AG04449 (cell line): ENCODE measurements at regions not wholly inside any gene's neighbourhood (a gene's known extent, or its start where the extent isn't known, plus 50 kb on each side); places are given as distances from the start of the nearest gene placed in this dataset.

Source experiments
- CTCF ChIA-PET: fragments of 350-600 bp; formaldehyde crosslinking; extraction: SDS; loops from one replicate; lab custom pipeline; 2021; ENCODE audit warnings: antibody characterized with exemption; lab: Yijun Ruan, JAX
- POLR2A ChIA-PET: fragments of 400-600, 350-600 bp; formaldehyde crosslinking; extraction: SDS; loops from one replicate; lab custom pipeline; 2020; ENCODE audit warnings: antibody characterized with exemption, inconsistent platforms; lab: Yijun Ruan, JAX
- DNase-seq: peaks from one replicate; pipeline ENCODE4 v3.0.0-alpha.2; 2010; ENCODE audit warnings: low read depth, low spot score
- H3K4me3 ChIP-seq: 2 replicates; pipeline ENCODE4 v1.5.1; 2011; ENCODE audit warnings: low read depth, mild to moderate bottlenecking, control low read depth, low read length
- TF ChIP-seq, protein P1 (sequence below): IDR thresholded peaks from one replicate; pipeline ENCODE4 v1.5.1; 2011; ENCODE audit warnings: mild to moderate bottlenecking, moderate library complexity, low read length, control low read depth, inconsistent platforms; ENCODE audit not compliant: insufficient read depth; ENCODE audit errors: missing control alignments

DNA sequence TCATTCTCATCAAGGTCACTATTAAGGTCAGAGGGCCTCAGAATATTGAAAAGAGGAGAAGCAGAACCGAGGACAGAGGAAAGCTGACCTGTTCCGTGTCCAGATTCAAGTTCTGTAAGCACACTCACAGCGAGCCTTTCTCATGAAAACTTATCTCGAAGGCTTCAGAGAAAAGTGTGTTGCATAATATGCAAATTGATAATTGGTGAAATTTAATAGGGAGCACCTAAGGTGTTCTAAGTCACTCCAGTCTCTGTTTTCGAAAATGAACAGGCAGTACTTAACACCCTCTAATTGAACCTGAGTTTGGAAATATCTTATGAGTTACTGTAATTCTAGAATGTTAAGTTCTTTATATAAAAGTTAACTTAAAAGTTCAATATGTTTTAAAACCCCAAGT, 181.2 kb upstream of the PDE10A start:
- no peak overlapping the region for H3K4me3 ChIP-seq
- POLR2A ChIA-PET: no interaction called here
- TF ChIP-seq, protein P1, sequence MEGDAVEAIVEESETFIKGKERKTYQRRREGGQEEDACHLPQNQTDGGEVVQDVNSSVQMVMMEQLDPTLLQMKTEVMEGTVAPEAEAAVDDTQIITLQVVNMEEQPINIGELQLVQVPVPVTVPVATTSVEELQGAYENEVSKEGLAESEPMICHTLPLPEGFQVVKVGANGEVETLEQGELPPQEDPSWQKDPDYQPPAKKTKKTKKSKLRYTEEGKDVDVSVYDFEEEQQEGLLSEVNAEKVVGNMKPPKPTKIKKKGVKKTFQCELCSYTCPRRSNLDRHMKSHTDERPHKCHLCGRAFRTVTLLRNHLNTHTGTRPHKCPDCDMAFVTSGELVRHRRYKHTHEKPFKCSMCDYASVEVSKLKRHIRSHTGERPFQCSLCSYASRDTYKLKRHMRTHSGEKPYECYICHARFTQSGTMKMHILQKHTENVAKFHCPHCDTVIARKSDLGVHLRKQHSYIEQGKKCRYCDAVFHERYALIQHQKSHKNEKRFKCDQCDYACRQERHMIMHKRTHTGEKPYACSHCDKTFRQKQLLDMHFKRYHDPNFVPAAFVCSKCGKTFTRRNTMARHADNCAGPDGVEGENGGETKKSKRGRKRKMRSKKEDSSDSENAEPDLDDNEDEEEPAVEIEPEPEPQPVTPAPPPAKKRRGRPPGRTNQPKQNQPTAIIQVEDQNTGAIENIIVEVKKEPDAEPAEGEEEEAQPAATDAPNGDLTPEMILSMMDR: no peak
- DNase-seq: no peak
- CTCF ChIA-PET: interaction anchor here (1.1 kb wide), 1 partner anchor 404 kb away, joined by 4 read pairs; no protein-coding TSS in a partner anchor

DNA sequence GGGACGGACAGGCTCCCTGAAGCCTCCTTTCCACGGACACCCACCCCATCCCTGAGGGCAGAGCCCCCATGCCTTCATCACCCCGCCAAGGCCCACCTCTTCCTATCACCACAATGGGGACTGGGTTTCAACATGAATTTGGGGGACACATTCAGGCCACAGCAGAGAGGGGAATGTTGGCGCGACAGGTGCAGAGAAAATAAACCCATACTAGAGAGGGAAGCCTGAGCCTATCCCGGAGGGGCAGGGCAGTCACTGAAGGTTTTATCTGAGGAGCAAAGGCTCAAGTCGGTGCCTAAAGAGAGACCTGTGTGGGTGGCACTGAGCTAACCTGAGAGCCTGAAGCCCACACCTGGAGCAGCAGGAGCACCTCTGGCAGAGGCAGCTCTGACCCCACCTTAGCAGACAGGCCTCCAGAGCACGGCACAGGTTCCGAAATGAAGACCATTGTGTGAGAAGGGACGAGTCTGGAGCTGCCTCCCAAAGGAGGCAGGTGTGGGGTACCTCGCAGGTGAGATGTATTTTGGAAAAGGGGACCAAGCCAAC, 180.6 kb upstream of the PDE10A start:
- POLR2A ChIA-PET: no interaction called here
- TF ChIP-seq, protein P1: no peak
- CTCF ChIA-PET: no interaction called here
- DNase-seq: no peak
- H3K4me3 ChIP-seq: no peak overlapping the region

DNA sequence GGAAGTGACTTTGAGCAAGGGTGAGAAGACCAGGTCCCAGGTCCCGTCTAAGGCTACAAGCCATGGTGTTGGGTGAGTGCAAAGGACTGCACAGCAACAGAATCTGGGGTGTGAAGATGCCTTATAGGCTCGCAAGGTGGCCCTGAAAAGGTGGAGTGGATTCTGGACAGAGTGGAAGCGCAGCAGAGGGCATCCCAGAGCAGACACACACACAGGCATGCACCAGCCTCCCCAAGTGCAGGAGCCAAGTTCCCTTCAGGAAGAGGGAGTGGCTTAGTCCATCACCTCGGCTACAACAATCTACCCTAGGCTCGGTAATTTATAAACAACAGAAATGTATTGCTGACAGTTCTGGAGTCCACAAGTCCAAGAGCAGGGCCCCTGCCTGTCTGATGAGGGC, 180.1 kb upstream of the PDE10A start:
- POLR2A ChIA-PET: no interaction called here
- CTCF ChIA-PET: interaction anchor here (3.9 kb wide), 1 partner anchor 8 kb away, joined by 23 read pairs; no protein-coding TSS in a partner anchor
- no peak for DNase-seq
- H3K4me3 ChIP-seq: no peak overlapping the region
- TF ChIP-seq, protein P1: no peak

DNA sequence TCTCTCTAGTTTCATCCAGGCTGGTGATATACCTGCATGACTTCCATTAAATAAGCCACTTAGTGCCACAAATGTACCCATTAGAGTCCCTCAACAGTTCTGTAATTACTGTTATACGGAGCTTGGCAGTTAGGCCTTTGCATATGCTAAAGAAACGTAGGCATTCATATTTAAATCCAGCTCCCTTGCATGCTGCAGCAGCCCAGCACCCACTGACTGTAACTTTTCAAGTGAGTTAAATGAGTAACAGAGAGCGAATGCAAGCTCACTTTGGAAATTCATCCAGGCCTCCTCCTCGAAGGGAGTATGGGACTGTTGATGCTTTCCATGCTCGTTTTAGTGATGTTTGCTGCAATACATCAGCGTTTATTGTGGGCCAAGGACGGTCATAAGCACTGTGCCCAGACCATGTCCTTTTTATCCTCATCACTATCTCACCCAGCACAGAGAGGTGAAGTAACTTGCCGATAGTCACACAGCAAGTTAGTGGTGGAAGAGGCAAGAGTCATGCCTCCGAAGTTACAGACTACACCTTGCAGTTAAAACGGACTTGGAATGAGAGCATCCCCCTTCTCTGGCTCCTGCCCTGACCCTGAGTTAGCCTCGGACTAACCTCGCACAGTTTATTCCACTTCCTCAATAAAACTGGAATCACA, 179.4 kb upstream of the PDE10A start:
- TF ChIP-seq, protein P1: no peak

DNA sequence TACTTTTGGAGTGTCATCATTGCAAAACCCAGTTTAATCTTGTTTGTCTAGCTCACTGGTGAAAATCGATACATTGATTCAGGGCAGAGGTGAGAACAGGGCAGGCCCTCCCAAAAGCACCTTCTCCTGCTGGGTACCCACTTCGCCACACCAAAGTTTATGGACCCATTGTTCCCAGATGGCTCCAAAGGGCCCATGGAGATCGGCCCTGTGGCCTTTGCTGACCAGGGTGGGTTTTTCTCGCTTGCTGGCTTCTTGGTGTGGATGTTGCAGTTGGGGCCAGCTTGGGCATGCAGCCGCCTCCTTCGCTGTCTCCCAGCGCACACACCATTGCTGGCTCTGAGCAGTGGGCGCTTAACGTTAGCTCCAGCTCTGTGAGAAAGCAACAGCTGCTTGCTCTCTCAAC, 178.1 kb upstream of the PDE10A start:
- POLR2A ChIA-PET: no interaction called here

More for the DNA sequence above, 179.4 kb upstream of the PDE10A start:
- no peak for DNase-seq
- no peak overlapping the region for H3K4me3 ChIP-seq
- ChIA-PET CTCF (interaction anchor here (1.0 to 3.9 kb wide), 3 partner anchors 8 to 264 kb away, joined by 3 to 23 read pairs (median 3); no protein-coding TSS in a partner anchor), POLR2A (no interaction called here)

More for the DNA sequence above, 178.1 kb upstream of the PDE10A start:
- CTCF ChIA-PET: interaction anchor here (1.0 to 3.9 kb wide), 2 partner anchors 10 to 48 kb away, joined by 3 to 23 read pairs; no protein-coding TSS in a partner anchor
- H3K4me3 ChIP-seq: no peak overlapping the region
- TF ChIP-seq, protein P1: no peak
- no peak for DNase-seq
